ENCODE measurements at regions not wholly inside any gene's neighbourhood (a gene's known extent, or its start where the extent isn't known, plus 50 kb on each side); places are given as distances from the start of the nearest gene placed in this dataset.
A peak's percentile ranks its signal among the peaks of the same experiment; 100 is the strongest.

GRCh38 chr4:108359986-108360681 lies 191.4 kb upstream of the LEF1 start:
- DNase-seq: no peak

- no peak for DNase-seq
These were observed 190.6 kb upstream of the LEF1 start for GRCh38 chr4:108359130-108359985.

- DNase-seq: peak; percentile 5
These were observed 187.3 kb upstream of the LEF1 start for GRCh38 chr4:108355902-108356535.

GRCh38 chr4:108355186-108355901 lies 186.6 kb upstream of the LEF1 start:
- DNase-seq: no peak

- DNase-seq: no peak
These were observed 184.1 kb upstream of the LEF1 start for GRCh38 chr4:108352664-108353308.

GRCh38 chr4:108351791-108352190 lies 183.1 kb upstream of the LEF1 start:
- no peak for DNase-seq

- DNase-seq: peak; percentile 3
These were observed 181.6 kb upstream of the LEF1 start for GRCh38 chr4:108350332-108350731.

GRCh38 chr4:108346818-108347210 lies 178.1 kb upstream of the LEF1 start:
- no peak for DNase-seq

GRCh38 chr4:108345862-108346817 lies 177.4 kb upstream of the LEF1 start:
- DNase-seq: no peak

- no peak for DNase-seq
These were observed 173.7 kb upstream of the LEF1 start for GRCh38 chr4:108342325-108342970.

- peak; percentile 1 for DNase-seq
These were observed 169.2 kb upstream of the LEF1 start for GRCh38 chr4:108337923-108338322.

GRCh38 chr4:108336076-108336475 lies 167.3 kb upstream of the LEF1 start:
- no peak for DNase-seq

- no peak for DNase-seq
These were observed 166.3 kb upstream of the LEF1 start for GRCh38 chr4:108335081-108335480.

- no peak for DNase-seq
These were observed 165.3 kb upstream of the LEF1 start for GRCh38 chr4:108334031-108334430.

- no peak for DNase-seq
These were observed 164.7 kb upstream of the LEF1 start for GRCh38 chr4:108333353-108333942.

- DNase-seq: no peak
These were observed 163.3 kb upstream of the LEF1 start for GRCh38 chr4:108331905-108332632.

- DNase-seq: no peak
These were observed 159.6 kb upstream of the LEF1 start for GRCh38 chr4:108328383-108328732.

GRCh38 chr4:108327642-108328382 lies 159.1 kb upstream of the LEF1 start:
- DNase-seq: no peak

GRCh38 chr4:108325561-108325960 lies 156.8 kb upstream of the LEF1 start:
- no peak for DNase-seq

Measured in NCI-H82 (cell line).